GM23248 (cell line): ENCODE measurements at regions not wholly inside any gene's neighbourhood (a gene's known extent, or its start where the extent isn't known, plus 50 kb on each side); places are given as distances from the start of the nearest gene placed in this dataset.

Experiments used
- EZH2 ChIP-seq: fragments of 200-600 bp; sonication (generic); IDR thresholded peaks from 2 replicates; pipeline ENCODE4 v1.6.1; 2018; ENCODE audit warnings: antibody characterized with exemption, mild to moderate bottlenecking; ENCODE audit not compliant: insufficient read depth, poor library complexity, severe bottlenecking
- EZH2phosphoT487 ChIP-seq: fragments of 200-600 bp; sonication (generic); IDR thresholded peaks from 2 replicates; pipeline ENCODE4 v1.6.1; 2018; ENCODE audit warnings: antibody characterized with exemption, moderate library complexity, mild to moderate bottlenecking, low read depth; ENCODE audit not compliant: insufficient read depth

GRCh38 chr7:113483657-113484056 lies 365.3 kb upstream of the SMIM30 start:
- no peak for TF ChIP-seq EZH2
- no peak for TF ChIP-seq EZH2phosphoT487
